Small intestine (tissue), 7 donors: ENCODE measurements at regions not wholly inside any gene's neighbourhood (a gene's known extent, or its start where the extent isn't known, plus 50 kb on each side); places are given as distances from the start of the nearest gene placed in this dataset.

Experiments used
- DNase-seq, 2 donors: peaks; one replicate each; pipeline versions ENCODE4 v3.0.0 to v3.0.0-alpha.2; 2013
- FAIRE-seq: peaks from 2 replicates; lab custom pipeline; 2012; peaks lifted over from hg19 to GRCh38; lab: Jason Lieb, UNC
- H3K27ac ChIP-seq, 3 donors: one replicate each; pipeline ENCODE4 v1.5.1; 2013; ENCODE audit warnings: low read length in 2 of 3, mild to moderate bottlenecking in 2 of 3, control low read depth in 1 of 3, inconsistent platforms in 1 of 3, low read depth in 1 of 3, moderate library complexity in 1 of 3
- H3K27me3 ChIP-seq, 3 donors: one replicate each; pipeline ENCODE4 v1.6.1; 2013; ENCODE audit warnings: low read length in 3 of 3, inconsistent platforms in 1 of 3; ENCODE audit not compliant: control insufficient read depth in 3 of 3, insufficient read depth in 3 of 3
- H3K36me3 ChIP-seq, 3 donors: one replicate each; pipeline ENCODE4 v1.6.1; 2013; ENCODE audit warnings: low read length in 3 of 3, inconsistent platforms in 1 of 3, low read depth in 1 of 3, mild to moderate bottlenecking in 1 of 3, moderate library complexity in 1 of 3; ENCODE audit not compliant: control insufficient read depth in 3 of 3, insufficient read depth in 2 of 3
- H3K4me1 ChIP-seq, 3 donors: one replicate each; pipeline ENCODE4 v1.6.1; 2013; ENCODE audit warnings: low read length in 2 of 3, inconsistent platforms in 1 of 3, low read depth in 1 of 3, mild to moderate bottlenecking in 1 of 3, moderate library complexity in 1 of 3; ENCODE audit not compliant: control insufficient read depth in 3 of 3, insufficient read depth in 2 of 3
- H3K4me3 ChIP-seq, 3 donors: one replicate each; pipeline ENCODE4 v1.5.1; 2013; ENCODE audit warnings: low read length in 3 of 3, control low read depth in 1 of 3, inconsistent platforms in 1 of 3, low read depth in 1 of 3, mild to moderate bottlenecking in 1 of 3, moderate library complexity in 1 of 3
- H3K9me3 ChIP-seq, 2 donors: one replicate each; pipeline ENCODE4 v1.6.1; 2013; ENCODE audit warnings: low read depth in 1 of 2, low read length in 1 of 2; ENCODE audit not compliant: control insufficient read depth in 2 of 2, insufficient read depth in 1 of 2
- WGBS, 3 donors: extraction: QIAGEN DNeasy Blood & Tissue Kit; methylation state at CpG; one replicate each; pipeline ENCODE4 v1.1.7; 2013; 5-methylcytosine and 5-hydroxymethylcytosine counted together
- donor health status: healthy with polysubstance abuse.
- donor health status: control.
- donor health status: control.
- donor health status: Bipolar disorder and iron deficiency.
- donor health status: healthy.

DNA sequence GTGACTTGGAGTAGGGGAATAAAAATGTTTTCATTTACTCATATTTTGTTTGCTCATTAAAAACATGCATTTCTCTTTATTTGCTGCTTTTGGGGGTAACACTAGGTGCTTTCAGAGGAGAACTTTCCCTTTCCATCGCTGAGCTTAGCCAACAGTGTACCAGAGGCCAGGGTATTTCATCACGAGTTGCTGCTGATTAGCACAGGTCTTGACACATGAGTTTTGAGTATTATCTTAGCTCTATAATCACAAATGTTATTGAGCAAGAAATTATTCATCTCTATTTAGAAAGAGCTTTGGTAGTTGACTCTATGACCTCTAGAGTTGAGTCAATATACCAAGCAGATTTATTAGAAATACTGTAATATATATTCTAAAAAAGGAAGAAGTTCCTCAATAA is 375.9 kb downstream of the NXPH1 start:
- no peaks in the 10 kb centered on the region for H3K36me3 ChIP-seq
- H3K4me3 ChIP-seq = no peak overlapping the region
- H3K4me1 ChIP-seq = no peaks in the 10 kb centered on the region
- DNase-seq (no peak), FAIRE-seq (no peak)
- no peak overlapping the region for H3K27ac ChIP-seq
- WGBS, 3 donors = 29 to 66% (median 48%) methylated on average over 2 of the region's 2 CpGs
- peaks cover 0 to 3% (median 0%) of the 10 kb centered on the region in 3 donors for H3K27me3 ChIP-seq
- H3K9me3 ChIP-seq = no peaks in the 10 kb centered on the region

DNA sequence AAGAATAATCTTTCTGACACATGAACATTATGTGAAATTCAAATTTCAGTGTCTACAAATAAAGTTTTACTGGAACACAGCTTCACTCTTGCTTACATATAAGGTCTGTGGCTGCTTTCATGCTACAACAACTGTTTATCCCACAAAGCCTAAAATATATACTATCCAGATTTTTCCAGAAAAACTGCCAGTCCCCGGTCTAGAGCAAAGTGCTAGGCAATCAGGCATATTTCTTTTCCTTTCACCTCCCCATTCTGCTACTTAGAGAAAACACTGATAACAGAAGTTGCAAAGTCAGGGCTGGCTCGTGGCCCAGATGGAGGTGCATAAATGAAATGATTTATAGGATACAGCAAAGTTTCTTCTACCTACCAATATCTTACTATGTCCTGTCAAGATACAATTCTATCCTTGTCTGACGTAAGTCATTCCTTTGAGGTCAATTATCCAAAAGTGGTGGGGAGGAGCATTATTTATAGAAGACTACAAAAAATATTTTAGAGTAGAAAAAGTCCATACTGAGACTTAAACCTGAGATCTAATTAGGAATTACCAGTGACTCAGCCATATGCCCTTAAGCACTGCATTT is 384.1 kb downstream of the NXPH1 start:
- H3K9me3 ChIP-seq = no peaks in the 10 kb centered on the region
- no peak for FAIRE-seq
- DNase-seq = no peak
- no peaks in the 10 kb centered on the region for H3K27me3 ChIP-seq
- 22 to 44% (median 24%) methylated on average over 3 of the region's 3 CpGs for WGBS, 3 donors
- H3K4me3 ChIP-seq = no peak overlapping the region
- no peaks in the 10 kb centered on the region for H3K4me1 ChIP-seq
- H3K36me3 ChIP-seq = no peaks in the 10 kb centered on the region
- no peak overlapping the region for H3K27ac ChIP-seq

- H3K9me3 ChIP-seq = no peaks in the 10 kb centered on the region
- FAIRE-seq (no peak), DNase-seq (no peak)
- H3K4me1 ChIP-seq = no peaks in the 10 kb centered on the region
- no peak overlapping the region for H3K27ac ChIP-seq
- H3K36me3 ChIP-seq = no peaks in the 10 kb centered on the region
- 75 to 85% (median 84%) methylated on average over 2 of the region's 2 CpGs for WGBS, 3 donors
- no peak overlapping the region for H3K4me3 ChIP-seq
- no peaks in the 10 kb centered on the region for H3K27me3 ChIP-seq
These were observed 385.0 kb downstream of the NXPH1 start for GRCh38 chr7:8818406-8818805.

DNA sequence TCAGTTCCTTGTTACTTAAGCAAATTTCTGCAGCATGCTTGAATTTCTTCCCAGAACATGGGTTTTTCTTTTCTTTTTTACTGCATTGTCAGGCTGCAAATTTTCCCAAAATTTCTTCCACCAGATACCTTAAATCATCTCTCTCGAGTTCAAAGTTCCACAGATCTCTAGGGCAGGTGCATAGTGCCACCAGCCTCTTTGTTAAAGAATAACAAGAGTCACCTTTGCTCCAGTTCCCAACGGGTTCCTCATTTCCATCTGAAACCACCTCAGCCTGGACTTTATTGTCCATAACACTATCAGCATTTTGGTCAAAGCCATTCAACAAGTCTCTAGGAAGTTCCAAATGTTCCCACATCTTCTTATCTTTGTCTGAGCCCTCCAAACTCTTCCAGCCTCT is 389.2 kb downstream of the NXPH1 start:
- no peaks in the 10 kb centered on the region for H3K9me3 ChIP-seq
- H3K4me3 ChIP-seq = no peak overlapping the region
- H3K27me3 ChIP-seq = no peaks in the 10 kb centered on the region
- DNase-seq (no peak), FAIRE-seq (no peak)
- no peaks in the 10 kb centered on the region for H3K4me1 ChIP-seq
- no peak overlapping the region for H3K27ac ChIP-seq
- no peaks in the 10 kb centered on the region for H3K36me3 ChIP-seq
- 13 to 53% (median 19%) methylated on average over 2 of the region's 2 CpGs for WGBS, 3 donors

- no peak for FAIRE-seq
- no peak overlapping the region for H3K4me3 ChIP-seq
These were observed 390.1 kb downstream of the NXPH1 start for GRCh38 chr7:8823486-8823885.

GRCh38 chr7:8827329-8827728 is 393.9 kb downstream of the NXPH1 start:
- H3K4me1 ChIP-seq = no peaks in the 10 kb centered on the region
- H3K27me3 ChIP-seq = no peaks in the 10 kb centered on the region
- FAIRE-seq = no peak
- H3K27ac ChIP-seq = no peak overlapping the region
- no peak for DNase-seq
- no peaks in the 10 kb centered on the region for H3K9me3 ChIP-seq
- no peak overlapping the region for H3K4me3 ChIP-seq
- H3K36me3 ChIP-seq = no peaks in the 10 kb centered on the region
- WGBS, 3 donors = 67 to 92% (median 86%) methylated on average over 1 of the region's 1 CpG

More at GRCh38 chr7:8823486-8823885, 390.1 kb downstream of the NXPH1 start:
- DNase-seq = no peak
- Histone ChIP-seq H3K27ac (no peak overlapping the region), H3K36me3 (no peaks in the 10 kb centered on the region), H3K4me1 (no peaks in the 10 kb centered on the region), H3K27me3 (no peaks in the 10 kb centered on the region), H3K9me3 (no peaks in the 10 kb centered on the region)
- 84 to 93% (median 91%) methylated on average over 2 of the region's 2 CpGs for WGBS, 3 donors

DNA sequence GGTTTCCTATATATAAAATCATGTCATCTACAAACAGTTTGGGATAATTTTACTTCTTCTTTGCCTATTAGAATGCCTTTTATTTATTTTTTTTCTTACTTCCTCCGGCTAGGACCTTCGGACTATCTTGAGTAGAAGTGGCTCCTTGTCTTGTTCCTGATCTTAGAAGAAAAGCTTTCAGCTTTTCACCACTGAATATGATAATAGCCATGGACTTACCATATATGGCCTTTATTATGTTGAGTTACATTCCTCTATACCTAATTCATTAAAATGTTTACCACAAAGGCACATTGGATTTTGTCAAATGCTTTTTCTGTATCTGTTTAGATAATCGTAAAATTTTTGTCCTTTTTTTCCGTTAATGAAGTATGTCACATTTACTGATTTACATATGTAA is 395.7 kb downstream of the NXPH1 start:
- Histone ChIP-seq H3K9me3 (no peaks in the 10 kb centered on the region), H3K27me3 (no peaks in the 10 kb centered on the region), H3K4me1 (no peaks in the 10 kb centered on the region), H3K36me3 (peaks cover 0 to 2% (median 0%) of the 10 kb centered on the region in 3 donors), H3K27ac (no peak overlapping the region), H3K4me3 (no peak overlapping the region)
- FAIRE-seq = no peak
- no peak for DNase-seq
- WGBS, 3 donors = 85 to 89% (median 88%) methylated on average over 4 of the region's 4 CpGs

DNA sequence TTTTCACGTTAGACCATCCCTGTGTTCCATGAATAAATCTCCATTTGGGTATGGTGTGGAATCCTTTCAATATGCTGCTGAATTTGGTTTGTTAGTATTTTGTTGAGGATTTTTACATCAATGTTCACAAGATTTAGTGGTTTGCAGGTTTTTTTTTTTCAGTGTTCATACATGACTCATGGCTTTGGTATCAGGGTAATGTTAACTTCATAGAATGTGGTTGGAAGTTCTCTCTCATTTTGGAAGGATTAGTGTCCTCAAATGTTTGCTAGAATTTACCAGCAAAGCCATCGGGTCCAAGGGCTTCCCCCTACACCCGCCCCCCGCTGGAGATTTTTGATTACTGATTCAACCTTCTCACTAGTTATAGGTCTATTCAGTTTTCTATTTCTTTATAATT is 398.0 kb downstream of the NXPH1 start:
- WGBS, 3 donors = 64 to 74% (median 66%) methylated on average over 4 of the region's 4 CpGs
- no peaks in the 10 kb centered on the region for H3K9me3 ChIP-seq
- FAIRE-seq (no peak), DNase-seq (no peak)
- H3K4me1 ChIP-seq = no peaks in the 10 kb centered on the region
- no peak overlapping the region for H3K27ac ChIP-seq
- no peaks in the 10 kb centered on the region for H3K27me3 ChIP-seq
- H3K4me3 ChIP-seq = no peak overlapping the region
- H3K36me3 ChIP-seq = peaks cover 0 to 2% (median 0%) of the 10 kb centered on the region in 3 donors

DNA sequence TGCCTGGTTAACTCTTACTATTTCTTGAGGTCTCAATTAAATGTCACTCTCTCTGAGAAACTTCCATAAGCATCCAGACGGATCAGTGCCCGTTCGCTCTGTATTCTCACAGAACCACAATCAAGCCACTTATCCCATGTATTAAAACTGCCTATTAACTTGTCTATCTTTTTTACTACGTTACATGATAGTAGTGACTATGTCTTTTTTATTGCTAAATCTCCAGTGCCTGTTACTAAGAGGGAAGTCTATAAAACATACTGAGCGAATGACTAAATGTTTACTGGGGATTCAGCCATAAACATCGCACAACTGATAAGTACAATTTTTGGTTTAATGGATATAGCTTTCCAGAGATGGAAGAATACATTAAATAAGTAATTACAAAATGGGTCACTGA is 399.9 kb downstream of the NXPH1 start:
- Histone ChIP-seq H3K27me3 (no peaks in the 10 kb centered on the region), H3K27ac (no peak overlapping the region), H3K36me3 (peaks cover 0 to 2% (median 0%) of the 10 kb centered on the region in 3 donors), H3K4me1 (no peaks in the 10 kb centered on the region), H3K4me3 (no peak overlapping the region), H3K9me3 (no peaks in the 10 kb centered on the region)
- WGBS, 3 donors = 65 to 74% (median 71%) methylated on average over 6 of the region's 6 CpGs
- no peak for DNase-seq
- FAIRE-seq = no peak
